Mammary epithelial cell (primary cell): ENCODE measurements at regions not wholly inside any gene's neighbourhood (a gene's known extent, or its start where the extent isn't known, plus 50 kb on each side); places are given as distances from the start of the nearest gene placed in this dataset.

Experiments used
- EZH2 ChIP-seq: IDR thresholded peaks from 2 replicates; pipeline ENCODE4 v1.6.1; 2012; ENCODE audit warnings: low read length, inconsistent platforms, borderline replicate concordance
- TF ChIP-seq, protein P1 (sequence below), 2 donors: IDR thresholded peaks in 1 of 2; conservative IDR thresholded peaks in 1 of 2; 2 replicates each; pipeline ENCODE4 v1.5.1; 2011 to 2012; ENCODE audit warnings: inconsistent platforms in 2 of 2, low read length in 2 of 2, mild to moderate bottlenecking in 2 of 2, control low read depth in 1 of 2, low read depth in 1 of 2; ENCODE audit not compliant: insufficient read depth in 1 of 2; ENCODE audit errors: extremely low read depth in 1 of 2

DNA sequence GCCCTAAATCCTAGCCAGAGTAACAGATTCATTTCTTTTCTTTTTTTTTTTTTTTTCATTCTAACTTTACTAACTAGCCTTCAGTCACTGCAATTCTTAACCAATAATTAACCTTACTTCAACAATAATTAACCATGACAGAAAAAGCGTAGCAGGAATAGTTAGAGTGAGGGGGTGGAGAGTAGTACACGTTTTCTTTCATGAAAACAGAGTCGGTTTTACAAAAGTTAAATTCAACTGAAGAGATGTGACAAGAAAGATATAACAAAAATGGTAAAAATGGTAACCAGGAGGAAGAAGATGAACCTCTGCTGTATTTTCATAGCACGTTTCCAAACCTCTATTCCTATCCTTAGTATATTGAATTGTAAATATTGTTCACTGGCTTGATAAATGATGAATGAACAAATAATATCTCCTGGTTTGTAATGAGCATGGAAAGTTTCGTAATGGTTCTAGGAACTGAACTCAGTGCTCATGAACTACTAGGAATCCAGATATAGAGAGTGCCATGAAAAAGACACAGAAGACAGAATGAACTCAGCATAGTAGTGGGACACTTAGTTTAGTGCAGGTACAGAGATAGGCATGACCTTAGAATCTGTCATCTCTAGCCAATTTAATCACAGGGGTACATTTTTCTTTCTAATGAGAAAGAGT is 116.5 kb upstream of the ANO5 start:
- TF ChIP-seq, protein P1, sequence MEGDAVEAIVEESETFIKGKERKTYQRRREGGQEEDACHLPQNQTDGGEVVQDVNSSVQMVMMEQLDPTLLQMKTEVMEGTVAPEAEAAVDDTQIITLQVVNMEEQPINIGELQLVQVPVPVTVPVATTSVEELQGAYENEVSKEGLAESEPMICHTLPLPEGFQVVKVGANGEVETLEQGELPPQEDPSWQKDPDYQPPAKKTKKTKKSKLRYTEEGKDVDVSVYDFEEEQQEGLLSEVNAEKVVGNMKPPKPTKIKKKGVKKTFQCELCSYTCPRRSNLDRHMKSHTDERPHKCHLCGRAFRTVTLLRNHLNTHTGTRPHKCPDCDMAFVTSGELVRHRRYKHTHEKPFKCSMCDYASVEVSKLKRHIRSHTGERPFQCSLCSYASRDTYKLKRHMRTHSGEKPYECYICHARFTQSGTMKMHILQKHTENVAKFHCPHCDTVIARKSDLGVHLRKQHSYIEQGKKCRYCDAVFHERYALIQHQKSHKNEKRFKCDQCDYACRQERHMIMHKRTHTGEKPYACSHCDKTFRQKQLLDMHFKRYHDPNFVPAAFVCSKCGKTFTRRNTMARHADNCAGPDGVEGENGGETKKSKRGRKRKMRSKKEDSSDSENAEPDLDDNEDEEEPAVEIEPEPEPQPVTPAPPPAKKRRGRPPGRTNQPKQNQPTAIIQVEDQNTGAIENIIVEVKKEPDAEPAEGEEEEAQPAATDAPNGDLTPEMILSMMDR (conservative IDR thresholded peaks at IDR 0.05 in 1 of 2, IDR thresholded peaks at IDR 0.05 in 1 of 2; ENCODE audit: extremely low read depth in 1 of 2, insufficient read depth in 1 of 2, low read depth in 1 of 2, low read length in 2 of 2), result no peak
- TF ChIP-seq EZH2, result no peak
